ENCODE measurements at regions not wholly inside any gene's neighbourhood (a gene's known extent, or its start where the extent isn't known, plus 50 kb on each side); places are given as distances from the start of the nearest gene placed in this dataset.

DNA sequence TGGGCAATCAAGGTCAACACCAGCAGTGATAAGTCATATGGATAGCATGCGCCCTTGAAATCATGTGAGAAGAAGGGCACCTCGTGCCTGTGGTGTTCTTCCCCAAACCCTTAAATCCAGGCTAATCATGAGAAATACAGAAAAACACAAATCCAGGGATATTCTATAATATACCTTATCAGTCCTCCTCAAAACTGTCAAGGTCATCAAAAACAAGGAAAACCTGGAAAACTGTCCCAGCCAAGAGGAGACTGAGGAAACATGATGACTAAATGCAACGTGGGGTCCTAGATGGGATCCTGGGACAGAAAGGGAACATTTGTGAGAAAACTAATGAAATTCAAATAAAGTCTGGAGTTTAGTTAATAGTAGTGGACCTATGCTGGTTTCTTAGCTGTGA is 201.8 kb upstream of the FAM9B start (continued):
- TF ChIP-seq RARB (CRISPR knock-in tag; IDR thresholded peaks at IDR 0.05) = no peak

DNA sequence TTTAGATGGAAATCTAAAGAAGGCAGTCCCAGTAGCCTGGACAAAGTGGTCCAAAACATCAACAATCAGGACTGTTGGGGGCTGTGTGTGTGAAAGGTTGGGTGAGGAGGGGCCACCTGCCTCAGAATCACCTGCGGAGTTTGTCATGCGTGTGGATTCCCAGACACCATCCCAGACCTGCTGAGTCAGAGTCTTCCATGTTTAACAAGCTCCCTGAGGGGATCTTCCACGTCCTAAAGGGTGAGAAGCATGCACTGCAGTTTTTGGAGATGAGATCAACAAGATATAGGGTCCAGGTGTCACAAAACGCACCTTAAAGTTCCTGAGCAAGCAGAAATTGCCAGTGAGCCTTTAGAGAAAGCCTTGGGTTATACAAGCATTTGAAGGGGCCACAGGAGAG is 207.0 kb upstream of the FAM9B start:
- ATAC-seq = no peak
- no peak for TF ChIP-seq ARNTL (CRISPR knock-in tag; IDR thresholded peaks at IDR 0.05; ENCODE audit: borderline replicate concordance, low read depth)
- TF ChIP-seq ZNF565 (CRISPR knock-in tag; conservative IDR thresholded peaks at IDR 0.05; ENCODE audit: low read depth) = no peak
- TF ChIP-seq, protein P1, sequence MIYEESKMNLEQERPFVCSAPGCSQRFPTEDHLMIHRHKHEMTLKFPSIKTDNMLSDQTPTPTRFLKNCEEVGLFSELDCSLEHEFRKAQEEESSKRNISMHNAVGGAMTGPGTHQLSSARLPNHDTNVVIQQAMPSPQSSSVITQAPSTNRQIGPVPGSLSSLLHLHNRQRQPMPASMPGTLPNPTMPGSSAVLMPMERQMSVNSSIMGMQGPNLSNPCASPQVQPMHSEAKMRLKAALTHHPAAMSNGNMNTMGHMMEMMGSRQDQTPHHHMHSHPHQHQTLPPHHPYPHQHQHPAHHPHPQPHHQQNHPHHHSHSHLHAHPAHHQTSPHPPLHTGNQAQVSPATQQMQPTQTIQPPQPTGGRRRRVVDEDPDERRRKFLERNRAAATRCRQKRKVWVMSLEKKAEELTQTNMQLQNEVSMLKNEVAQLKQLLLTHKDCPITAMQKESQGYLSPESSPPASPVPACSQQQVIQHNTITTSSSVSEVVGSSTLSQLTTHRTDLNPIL (CRISPR knock-in tag; IDR thresholded peaks at IDR 0.05; ENCODE audit: low read depth) = no peak
- TF ChIP-seq OSR1 (CRISPR knock-in tag; IDR thresholded peaks at IDR 0.05) = no peak
- no peak for TF ChIP-seq ESRRG (CRISPR knock-in tag; IDR thresholded peaks at IDR 0.05)
- TF ChIP-seq, protein P2, sequence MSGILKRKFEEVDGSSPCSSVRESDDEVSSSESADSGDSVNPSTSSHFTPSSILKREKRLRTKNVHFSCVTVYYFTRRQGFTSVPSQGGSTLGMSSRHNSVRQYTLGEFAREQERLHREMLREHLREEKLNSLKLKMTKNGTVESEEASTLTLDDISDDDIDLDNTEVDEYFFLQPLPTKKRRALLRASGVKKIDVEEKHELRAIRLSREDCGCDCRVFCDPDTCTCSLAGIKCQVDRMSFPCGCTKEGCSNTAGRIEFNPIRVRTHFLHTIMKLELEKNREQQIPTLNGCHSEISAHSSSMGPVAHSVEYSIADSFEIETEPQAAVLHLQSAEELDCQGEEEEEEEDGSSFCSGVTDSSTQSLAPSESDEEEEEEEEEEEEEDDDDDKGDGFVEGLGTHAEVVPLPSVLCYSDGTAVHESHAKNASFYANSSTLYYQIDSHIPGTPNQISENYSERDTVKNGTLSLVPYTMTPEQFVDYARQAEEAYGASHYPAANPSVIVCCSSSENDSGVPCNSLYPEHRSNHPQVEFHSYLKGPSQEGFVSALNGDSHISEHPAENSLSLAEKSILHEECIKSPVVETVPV (CRISPR knock-in tag; IDR thresholded peaks at IDR 0.05) = no peak
- TF ChIP-seq ZFP30 (CRISPR knock-in tag; IDR thresholded peaks at IDR 0.05) = no peak
- no peak for TF ChIP-seq GLIS3 (CRISPR knock-in tag; IDR thresholded peaks at IDR 0.05)
- TF ChIP-seq ZNF8 (CRISPR knock-in tag; IDR thresholded peaks at IDR 0.05) = no peak
- TF ChIP-seq, protein P3, sequence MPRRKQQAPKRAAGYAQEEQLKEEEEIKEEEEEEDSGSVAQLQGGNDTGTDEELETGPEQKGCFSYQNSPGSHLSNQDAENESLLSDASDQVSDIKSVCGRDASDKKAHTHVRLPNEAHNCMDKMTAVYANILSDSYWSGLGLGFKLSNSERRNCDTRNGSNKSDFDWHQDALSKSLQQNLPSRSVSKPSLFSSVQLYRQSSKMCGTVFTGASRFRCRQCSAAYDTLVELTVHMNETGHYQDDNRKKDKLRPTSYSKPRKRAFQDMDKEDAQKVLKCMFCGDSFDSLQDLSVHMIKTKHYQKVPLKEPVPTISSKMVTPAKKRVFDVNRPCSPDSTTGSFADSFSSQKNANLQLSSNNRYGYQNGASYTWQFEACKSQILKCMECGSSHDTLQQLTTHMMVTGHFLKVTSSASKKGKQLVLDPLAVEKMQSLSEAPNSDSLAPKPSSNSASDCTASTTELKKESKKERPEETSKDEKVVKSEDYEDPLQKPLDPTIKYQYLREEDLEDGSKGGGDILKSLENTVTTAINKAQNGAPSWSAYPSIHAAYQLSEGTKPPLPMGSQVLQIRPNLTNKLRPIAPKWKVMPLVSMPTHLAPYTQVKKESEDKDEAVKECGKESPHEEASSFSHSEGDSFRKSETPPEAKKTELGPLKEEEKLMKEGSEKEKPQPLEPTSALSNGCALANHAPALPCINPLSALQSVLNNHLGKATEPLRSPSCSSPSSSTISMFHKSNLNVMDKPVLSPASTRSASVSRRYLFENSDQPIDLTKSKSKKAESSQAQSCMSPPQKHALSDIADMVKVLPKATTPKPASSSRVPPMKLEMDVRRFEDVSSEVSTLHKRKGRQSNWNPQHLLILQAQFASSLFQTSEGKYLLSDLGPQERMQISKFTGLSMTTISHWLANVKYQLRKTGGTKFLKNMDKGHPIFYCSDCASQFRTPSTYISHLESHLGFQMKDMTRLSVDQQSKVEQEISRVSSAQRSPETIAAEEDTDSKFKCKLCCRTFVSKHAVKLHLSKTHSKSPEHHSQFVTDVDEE (CRISPR knock-in tag; IDR thresholded peaks at IDR 0.05) = no peak
- TF ChIP-seq TOX (CRISPR knock-in tag; IDR thresholded peaks at IDR 0.05; ENCODE audit: borderline replicate concordance) = no peak
- TF ChIP-seq, protein P4, sequence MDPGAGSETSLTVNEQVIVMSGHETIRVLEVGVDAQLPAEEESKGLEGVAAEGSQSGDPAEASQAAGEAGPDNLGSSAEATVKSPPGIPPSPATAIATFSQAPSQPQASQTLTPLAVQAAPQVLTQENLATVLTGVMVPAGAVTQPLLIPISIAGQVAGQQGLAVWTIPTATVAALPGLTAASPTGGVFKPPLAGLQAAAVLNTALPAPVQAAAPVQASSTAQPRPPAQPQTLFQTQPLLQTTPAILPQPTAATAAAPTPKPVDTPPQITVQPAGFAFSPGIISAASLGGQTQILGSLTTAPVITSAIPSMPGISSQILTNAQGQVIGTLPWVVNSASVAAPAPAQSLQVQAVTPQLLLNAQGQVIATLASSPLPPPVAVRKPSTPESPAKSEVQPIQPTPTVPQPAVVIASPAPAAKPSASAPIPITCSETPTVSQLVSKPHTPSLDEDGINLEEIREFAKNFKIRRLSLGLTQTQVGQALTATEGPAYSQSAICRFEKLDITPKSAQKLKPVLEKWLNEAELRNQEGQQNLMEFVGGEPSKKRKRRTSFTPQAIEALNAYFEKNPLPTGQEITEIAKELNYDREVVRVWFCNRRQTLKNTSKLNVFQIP (CRISPR knock-in tag; IDR thresholded peaks at IDR 0.05; ENCODE audit: borderline replicate concordance, low read depth) = no peak
- no peak for TF ChIP-seq RARB (CRISPR knock-in tag; IDR thresholded peaks at IDR 0.05)
- no peak for TF ChIP-seq ZFP3 (CRISPR knock-in tag; IDR thresholded peaks at IDR 0.05)
- TF ChIP-seq PPARA (CRISPR knock-in tag; IDR thresholded peaks at IDR 0.05; ENCODE audit: borderline replicate concordance) = no peak
- TF ChIP-seq BACH2 (CRISPR knock-in tag; IDR thresholded peaks at IDR 0.05; ENCODE audit: borderline replicate concordance) = no peak
- TF ChIP-seq, protein P5, sequence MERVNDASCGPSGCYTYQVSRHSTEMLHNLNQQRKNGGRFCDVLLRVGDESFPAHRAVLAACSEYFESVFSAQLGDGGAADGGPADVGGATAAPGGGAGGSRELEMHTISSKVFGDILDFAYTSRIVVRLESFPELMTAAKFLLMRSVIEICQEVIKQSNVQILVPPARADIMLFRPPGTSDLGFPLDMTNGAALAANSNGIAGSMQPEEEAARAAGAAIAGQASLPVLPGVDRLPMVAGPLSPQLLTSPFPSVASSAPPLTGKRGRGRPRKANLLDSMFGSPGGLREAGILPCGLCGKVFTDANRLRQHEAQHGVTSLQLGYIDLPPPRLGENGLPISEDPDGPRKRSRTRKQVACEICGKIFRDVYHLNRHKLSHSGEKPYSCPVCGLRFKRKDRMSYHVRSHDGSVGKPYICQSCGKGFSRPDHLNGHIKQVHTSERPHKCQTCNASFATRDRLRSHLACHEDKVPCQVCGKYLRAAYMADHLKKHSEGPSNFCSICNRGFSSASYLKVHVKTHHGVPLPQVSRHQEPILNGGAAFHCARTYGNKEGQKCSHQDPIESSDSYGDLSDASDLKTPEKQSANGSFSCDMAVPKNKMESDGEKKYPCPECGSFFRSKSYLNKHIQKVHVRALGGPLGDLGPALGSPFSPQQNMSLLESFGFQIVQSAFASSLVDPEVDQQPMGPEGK (CRISPR knock-in tag; IDR thresholded peaks at IDR 0.05; ENCODE audit: borderline replicate concordance) = no peak
- no peak for TF ChIP-seq CSDC2 (CRISPR knock-in tag; IDR thresholded peaks at IDR 0.05)
- no peak for TF ChIP-seq TCF4 (CRISPR knock-in tag; IDR thresholded peaks at IDR 0.05; ENCODE audit: borderline replicate concordance)
- no peak for TF ChIP-seq SNAI2 (CRISPR knock-in tag; IDR thresholded peaks at IDR 0.05)

DNA sequence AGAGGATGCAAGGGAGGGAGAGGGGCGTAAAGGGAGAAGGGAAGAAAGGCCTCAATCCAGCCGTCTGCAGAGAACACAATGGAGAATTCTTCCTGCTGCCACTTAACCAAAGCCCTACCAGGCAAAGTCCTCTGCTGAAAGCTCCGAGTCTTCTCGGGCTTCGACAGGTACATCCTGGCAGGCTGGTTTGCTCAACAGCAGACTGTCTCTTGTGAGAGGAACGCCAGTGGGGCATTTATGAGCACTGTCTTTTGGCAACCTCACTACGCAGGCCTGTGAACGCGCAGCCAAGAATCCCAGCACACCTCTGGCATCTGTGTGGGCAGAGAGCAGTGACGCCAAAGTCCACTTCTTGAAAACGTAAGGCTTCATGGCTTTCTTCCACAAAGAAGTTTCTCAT is 207.5 kb upstream of the FAM9B start:
- TF ChIP-seq ZFP30 (CRISPR knock-in tag; IDR thresholded peaks at IDR 0.05) (no peak), ZFP3 (CRISPR knock-in tag; IDR thresholded peaks at IDR 0.05) (no peak), TOX (CRISPR knock-in tag; IDR thresholded peaks at IDR 0.05; ENCODE audit: borderline replicate concordance) (no peak), ISL1 (CRISPR knock-in tag; IDR thresholded peaks at IDR 0.05) (no peak)
- TF ChIP-seq, protein P4 (CRISPR knock-in tag; IDR thresholded peaks at IDR 0.05; ENCODE audit: borderline replicate concordance, low read depth) = no peak
- TF ChIP-seq, protein P1 (CRISPR knock-in tag; IDR thresholded peaks at IDR 0.05; ENCODE audit: low read depth) = no peak
- ATAC-seq = no peak
